ENCODE measurements at regions not wholly inside any gene's neighbourhood (a gene's known extent, or its start where the extent isn't known, plus 50 kb on each side); places are given as distances from the start of the nearest gene placed in this dataset.

DNA sequence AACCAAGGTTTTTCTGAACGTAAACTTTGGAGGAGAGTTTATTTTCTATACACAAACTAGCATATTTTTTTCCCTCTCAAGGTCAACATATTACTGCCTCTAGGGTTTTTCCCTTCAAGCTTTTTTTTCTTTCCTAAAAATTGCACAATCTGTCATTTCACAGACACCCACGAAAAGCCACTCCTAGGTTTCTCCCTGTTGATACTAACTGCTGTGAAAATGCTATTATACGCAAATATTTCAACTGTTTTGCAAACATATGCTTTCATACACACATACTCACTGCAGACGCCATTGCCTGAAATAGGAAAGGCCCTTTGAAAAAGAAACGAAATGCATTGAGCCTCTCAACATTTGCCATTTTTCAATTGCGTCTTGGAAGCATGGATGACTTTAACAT, 333.0 kb downstream of the CD83 start:
- FAIRE-seq (no peak), DNase-seq (ENCODE audit: low read depth) (peak; percentile 15)
- Histone ChIP-seq H3K4me3 (ENCODE audit: low read depth, low read length) (no peak overlapping the region), H3K27me3 (ENCODE audit: control insufficient read depth, insufficient read depth, low read length) (no peaks in the 10 kb centered on the region), H3K36me3 (ENCODE audit: control insufficient read depth, insufficient read depth, low read length) (no peaks in the 10 kb centered on the region)
- TF ChIP-seq, protein P1, sequence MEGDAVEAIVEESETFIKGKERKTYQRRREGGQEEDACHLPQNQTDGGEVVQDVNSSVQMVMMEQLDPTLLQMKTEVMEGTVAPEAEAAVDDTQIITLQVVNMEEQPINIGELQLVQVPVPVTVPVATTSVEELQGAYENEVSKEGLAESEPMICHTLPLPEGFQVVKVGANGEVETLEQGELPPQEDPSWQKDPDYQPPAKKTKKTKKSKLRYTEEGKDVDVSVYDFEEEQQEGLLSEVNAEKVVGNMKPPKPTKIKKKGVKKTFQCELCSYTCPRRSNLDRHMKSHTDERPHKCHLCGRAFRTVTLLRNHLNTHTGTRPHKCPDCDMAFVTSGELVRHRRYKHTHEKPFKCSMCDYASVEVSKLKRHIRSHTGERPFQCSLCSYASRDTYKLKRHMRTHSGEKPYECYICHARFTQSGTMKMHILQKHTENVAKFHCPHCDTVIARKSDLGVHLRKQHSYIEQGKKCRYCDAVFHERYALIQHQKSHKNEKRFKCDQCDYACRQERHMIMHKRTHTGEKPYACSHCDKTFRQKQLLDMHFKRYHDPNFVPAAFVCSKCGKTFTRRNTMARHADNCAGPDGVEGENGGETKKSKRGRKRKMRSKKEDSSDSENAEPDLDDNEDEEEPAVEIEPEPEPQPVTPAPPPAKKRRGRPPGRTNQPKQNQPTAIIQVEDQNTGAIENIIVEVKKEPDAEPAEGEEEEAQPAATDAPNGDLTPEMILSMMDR (IDR thresholded peaks at IDR 0.05; ENCODE audit: insufficient read depth, low read length, severe bottlenecking), result no peak

DNA sequence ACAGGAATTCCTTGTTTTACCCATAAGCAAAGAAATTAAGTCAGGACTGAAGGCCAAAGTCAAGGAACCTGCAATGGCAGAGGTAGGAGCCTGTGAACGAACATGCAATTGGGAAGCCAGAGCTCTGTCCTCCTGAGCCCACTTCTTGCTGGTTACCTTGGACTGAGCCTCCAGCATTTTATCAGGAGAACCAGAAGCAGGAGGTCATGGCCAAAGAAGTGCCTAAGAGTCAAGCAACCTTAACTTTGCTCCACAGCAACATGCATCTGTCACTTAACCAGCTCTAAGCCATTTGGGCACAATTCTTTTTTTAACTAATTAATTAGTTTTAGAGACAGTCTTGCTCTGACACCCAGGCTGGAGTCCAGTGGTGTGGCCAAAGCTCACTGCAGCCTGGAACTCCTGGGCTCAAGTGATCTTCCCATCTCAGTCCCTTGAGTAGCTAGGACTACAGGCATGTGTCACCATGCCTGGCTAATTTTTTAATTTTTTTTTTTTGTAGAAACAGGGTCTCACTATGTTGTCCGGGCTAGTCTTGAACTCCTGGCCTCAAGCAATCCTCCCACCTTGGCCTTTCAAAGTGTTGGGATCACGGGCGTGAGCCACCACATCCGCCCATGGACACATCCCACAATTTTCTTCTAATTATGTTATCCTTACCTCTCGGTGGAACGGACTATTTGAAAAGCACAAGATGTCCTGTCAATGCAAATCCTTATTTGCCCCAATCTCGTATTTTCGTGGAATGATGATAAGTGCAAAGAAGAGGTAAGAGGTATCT, 334.2 kb downstream of the CD83 start:
- TF ChIP-seq, protein P1 (IDR thresholded peaks at IDR 0.05; ENCODE audit: insufficient read depth, low read length, severe bottlenecking), result no peak
- Histone ChIP-seq H3K27me3 (ENCODE audit: control insufficient read depth, insufficient read depth, low read length) (no peaks in the 10 kb centered on the region), H3K4me3 (ENCODE audit: low read depth, low read length) (no peak overlapping the region), H3K36me3 (ENCODE audit: control insufficient read depth, insufficient read depth, low read length) (no peaks in the 10 kb centered on the region)
- DNase-seq (ENCODE audit: low read depth) (no peak), FAIRE-seq (no peak)

DNA sequence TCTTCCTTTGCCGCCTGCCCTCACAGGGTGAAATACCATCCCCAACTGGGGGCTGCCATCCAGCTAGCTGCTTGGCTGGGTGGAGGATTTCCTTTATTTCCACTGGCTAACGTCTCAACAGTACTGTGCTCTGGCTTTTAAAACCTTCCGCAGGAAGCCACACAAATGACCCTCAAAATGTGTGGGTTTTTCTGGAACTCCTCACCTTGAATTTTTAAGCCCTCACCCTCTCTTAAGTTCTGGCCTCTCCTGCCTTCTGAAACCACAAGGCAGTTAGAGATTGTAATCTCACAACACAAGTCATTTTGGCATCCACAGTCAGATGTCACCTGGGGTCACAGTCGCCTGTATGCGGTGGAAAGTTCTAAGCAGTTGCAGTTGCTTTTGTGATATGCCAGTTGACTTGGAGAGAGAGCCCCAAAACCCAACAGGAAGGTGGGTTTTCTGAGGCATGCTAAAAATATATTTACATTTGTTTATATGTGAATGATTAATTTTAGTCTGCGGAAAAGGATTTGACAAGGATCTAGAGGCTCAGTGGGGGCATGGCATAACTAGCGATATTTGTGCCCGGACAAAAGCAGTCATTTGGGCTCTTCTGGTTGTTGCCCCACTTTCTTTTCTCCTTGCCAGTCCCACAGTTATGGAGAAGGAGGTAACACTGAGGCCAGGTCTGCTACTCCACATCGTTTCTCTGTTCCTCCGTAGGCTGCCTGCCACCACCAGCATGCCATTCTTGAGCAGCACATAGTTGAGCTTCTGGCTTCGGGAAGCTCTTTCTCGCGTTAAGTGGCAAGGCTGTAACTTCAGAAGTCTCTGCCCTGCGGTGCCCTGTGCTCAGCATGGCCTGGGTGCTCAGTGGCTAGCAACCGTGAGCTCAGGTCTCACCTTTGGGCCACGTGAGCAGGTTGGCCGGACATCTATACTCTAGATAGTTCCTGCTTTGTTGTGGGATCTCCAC, 335.3 kb downstream of the CD83 start:
- TF ChIP-seq, protein P1 (IDR thresholded peaks at IDR 0.05; ENCODE audit: insufficient read depth, low read length, severe bottlenecking), result no peak
- no peaks in the 10 kb centered on the region for H3K27me3 ChIP-seq (ENCODE audit: control insufficient read depth, insufficient read depth, low read length)
- no peaks in the 10 kb centered on the region for H3K36me3 ChIP-seq (ENCODE audit: control insufficient read depth, insufficient read depth, low read length)
- H3K4me3 ChIP-seq (ENCODE audit: low read depth, low read length), result no peak overlapping the region
- no peak for FAIRE-seq
- DNase-seq (ENCODE audit: low read depth), result no peak

DNA sequence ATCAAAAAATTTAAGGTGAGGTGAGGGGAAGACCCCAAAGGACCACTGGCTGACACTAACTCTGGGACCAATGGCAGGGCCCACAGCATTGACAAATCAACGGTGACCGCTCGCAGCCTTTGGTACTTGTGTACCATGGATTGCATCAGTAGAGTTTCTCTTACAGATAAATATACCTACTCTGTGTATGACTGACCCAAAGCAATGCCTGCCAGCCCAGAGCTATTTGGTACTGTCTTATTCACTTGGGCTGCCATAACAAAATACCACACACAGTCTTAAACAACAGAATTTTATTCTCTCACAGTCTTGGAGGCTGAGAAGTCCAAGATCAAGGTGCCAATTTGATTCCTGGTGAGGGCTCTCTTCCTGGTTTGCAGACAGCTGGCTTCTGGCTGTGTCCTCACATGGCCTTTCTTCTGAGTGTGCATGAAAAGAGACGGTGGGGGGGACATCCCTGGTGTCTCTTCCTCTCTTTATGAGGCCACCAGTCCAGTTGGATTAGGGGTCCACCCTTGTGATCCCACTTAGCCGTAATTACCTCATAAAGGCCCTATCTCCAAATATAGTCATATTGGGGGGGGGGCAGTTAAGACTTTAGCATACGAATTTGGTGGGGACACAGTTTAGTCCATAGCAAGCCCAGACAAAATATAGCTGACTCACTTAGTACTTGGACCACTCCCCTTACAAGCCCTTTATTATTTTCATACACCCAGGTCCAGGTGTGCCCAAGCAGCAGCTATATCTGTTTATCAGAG, 336.3 kb downstream of the CD83 start:
- no peak overlapping the region for H3K4me3 ChIP-seq (ENCODE audit: low read depth, low read length)
- H3K36me3 ChIP-seq (ENCODE audit: control insufficient read depth, insufficient read depth, low read length), result no peaks in the 10 kb centered on the region
- DNase-seq (ENCODE audit: low read depth), result no peak
- no peak for FAIRE-seq
- TF ChIP-seq, protein P1 (IDR thresholded peaks at IDR 0.05; ENCODE audit: insufficient read depth, low read length, severe bottlenecking), result no peak
- no peaks in the 10 kb centered on the region for H3K27me3 ChIP-seq (ENCODE audit: control insufficient read depth, insufficient read depth, low read length)

DNA sequence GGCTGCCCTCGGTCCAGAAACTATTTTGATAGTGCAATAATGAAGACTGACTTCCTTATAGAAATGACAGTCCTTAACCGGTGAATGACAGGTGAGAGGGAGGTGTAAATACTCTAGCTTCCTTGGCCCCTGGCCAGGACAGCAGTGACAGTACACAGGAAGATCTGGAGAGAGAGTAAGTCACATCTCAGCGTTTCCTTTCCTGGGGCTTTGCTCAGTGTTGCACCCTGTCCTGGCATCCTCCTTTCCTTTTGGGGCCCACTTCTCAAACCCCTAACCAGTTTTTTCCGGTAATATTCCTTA, 336.9 kb downstream of the CD83 start:
- DNase-seq (ENCODE audit: low read depth), result no peak
- Histone ChIP-seq H3K27me3 (ENCODE audit: control insufficient read depth, insufficient read depth, low read length) (no peaks in the 10 kb centered on the region), H3K4me3 (ENCODE audit: low read depth, low read length) (no peak overlapping the region), H3K36me3 (ENCODE audit: control insufficient read depth, insufficient read depth, low read length) (no peaks in the 10 kb centered on the region)
- no peak for FAIRE-seq
- TF ChIP-seq, protein P1 (IDR thresholded peaks at IDR 0.05; ENCODE audit: insufficient read depth, low read length, severe bottlenecking), result no peak
